Stomach (tissue), 4 donors: ENCODE measurements at regions not wholly inside any gene's neighbourhood (a gene's known extent, or its start where the extent isn't known, plus 50 kb on each side); places are given as distances from the start of the nearest gene placed in this dataset.

Experiments
- POLR2AphosphoS5 ChIP-seq, 3 donors: sonication (generic); formaldehyde crosslinking; IDR thresholded peaks; one replicate each; pipeline ENCODE4 v1.6.1; 2016; ENCODE audit warnings: antibody characterized with exemption in 3 of 3
- TF ChIP-seq, protein P1 (sequence below), 7 experiments: fragments of 450-650 bp in 4 of 7; fragments of 200-600 bp in 3 of 7; sonication (generic) in 3 of 7; IDR thresholded peaks; one replicate each; pipeline ENCODE4 v1.5.1; 2016 to 2019; ENCODE audit warnings: antibody characterized with exemption in 7 of 7, control low read depth in 2 of 7, mild to moderate bottlenecking in 1 of 7

GRCh38 chr20:54704032-54704635 is 228.7 kb downstream of the DOK5 start:
- no peak for TF ChIP-seq POLR2AphosphoS5 (IDR thresholded peaks at IDR 0.05)
- TF ChIP-seq, protein P1, sequence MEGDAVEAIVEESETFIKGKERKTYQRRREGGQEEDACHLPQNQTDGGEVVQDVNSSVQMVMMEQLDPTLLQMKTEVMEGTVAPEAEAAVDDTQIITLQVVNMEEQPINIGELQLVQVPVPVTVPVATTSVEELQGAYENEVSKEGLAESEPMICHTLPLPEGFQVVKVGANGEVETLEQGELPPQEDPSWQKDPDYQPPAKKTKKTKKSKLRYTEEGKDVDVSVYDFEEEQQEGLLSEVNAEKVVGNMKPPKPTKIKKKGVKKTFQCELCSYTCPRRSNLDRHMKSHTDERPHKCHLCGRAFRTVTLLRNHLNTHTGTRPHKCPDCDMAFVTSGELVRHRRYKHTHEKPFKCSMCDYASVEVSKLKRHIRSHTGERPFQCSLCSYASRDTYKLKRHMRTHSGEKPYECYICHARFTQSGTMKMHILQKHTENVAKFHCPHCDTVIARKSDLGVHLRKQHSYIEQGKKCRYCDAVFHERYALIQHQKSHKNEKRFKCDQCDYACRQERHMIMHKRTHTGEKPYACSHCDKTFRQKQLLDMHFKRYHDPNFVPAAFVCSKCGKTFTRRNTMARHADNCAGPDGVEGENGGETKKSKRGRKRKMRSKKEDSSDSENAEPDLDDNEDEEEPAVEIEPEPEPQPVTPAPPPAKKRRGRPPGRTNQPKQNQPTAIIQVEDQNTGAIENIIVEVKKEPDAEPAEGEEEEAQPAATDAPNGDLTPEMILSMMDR (IDR thresholded peaks at IDR 0.05) = no peak
